GDM1 (cell line): ENCODE measurements at regions not wholly inside any gene's neighbourhood (a gene's known extent, or its start where the extent isn't known, plus 50 kb on each side); places are given as distances from the start of the nearest gene placed in this dataset.
"Not testable (repeated sequence)": the region's sequence is repeated elsewhere in the genome, so short reads cannot be mapped to it uniquely, and the experiment has no call there.

Experiments used
- DNase-seq: peaks from one replicate; lab custom pipeline; 2025; lab: John Stamatoyannopoulos, UW

DNA sequence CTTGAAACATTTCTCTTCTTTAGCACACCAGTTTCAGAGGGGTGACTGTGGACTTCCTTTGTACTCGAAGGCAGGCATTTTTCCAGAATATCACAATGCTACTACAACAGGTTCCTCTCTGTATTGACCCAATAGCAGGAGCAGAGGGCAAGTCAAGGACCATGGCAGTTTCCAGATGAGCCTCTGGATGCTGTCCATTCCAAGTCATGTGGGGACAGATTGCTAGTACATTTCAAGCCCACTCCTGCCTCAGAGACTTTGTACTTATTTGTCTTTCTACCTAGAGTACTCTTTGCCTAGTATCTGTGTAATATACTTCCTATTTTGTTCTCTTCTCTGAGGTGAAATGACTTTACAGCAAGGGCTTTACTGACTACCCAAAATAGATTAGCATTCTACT, 373.9 kb downstream of the PIK3C3 start:
- no peak for DNase-seq

DNA sequence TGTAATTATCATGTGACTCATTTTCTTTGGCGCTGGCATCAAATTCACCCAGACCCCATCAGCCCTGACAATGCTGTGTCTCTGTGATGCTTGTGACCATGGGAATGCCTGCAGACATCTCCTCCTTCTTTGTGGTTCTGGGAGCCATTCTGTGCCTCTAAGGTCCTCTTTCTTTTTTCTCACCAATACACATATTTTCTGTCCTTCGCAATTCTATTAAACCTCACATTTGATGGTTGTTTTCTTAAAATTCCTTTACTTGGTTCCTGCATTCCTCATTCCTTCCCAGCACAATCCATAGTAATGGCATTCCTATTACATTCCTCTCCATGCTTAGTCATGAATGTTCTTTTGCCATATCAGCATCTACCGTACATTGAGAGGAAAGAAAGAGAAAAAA, 375.3 kb downstream of the PIK3C3 start:
- no peak for DNase-seq

DNA sequence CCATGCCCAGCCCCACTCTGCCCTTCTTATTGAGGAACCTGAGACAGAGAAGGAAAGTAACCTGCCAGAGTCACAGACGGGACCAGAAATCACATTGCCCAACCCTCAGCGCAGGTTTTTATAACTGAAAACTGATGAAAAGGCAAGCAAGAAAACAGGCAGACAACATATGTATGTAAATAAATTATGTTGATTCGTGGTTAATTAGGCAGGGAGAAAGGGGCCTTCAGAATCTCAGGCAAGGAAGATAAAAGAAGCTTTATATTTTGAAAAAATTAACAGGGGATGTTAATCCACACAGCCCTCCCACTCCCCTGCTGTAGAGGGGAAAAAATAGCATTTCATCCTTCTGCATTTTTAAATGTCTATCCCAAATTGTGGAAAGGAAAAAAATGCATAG, 378.5 kb downstream of the PIK3C3 start:
- no peak for DNase-seq

DNA sequence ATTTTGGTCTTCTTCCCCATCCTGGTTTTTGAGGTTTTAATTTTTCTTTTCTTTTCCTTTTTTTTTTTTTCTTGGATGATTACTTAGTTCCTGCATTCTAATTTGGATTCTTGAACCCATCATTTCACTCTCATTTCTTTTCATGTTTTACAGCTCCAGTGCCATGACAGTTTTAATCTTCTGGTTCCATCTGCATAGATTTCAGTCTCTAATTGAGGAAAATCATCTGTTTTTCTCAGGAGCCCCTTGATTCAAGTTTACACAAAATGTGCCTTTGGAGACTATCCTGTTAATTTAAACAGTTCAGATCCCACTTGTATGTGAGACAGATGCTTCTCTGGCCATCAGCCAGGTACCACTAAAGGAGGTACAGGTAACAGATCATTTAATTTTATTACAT, 379.9 kb downstream of the PIK3C3 start:
- DNase-seq: no peak

DNA sequence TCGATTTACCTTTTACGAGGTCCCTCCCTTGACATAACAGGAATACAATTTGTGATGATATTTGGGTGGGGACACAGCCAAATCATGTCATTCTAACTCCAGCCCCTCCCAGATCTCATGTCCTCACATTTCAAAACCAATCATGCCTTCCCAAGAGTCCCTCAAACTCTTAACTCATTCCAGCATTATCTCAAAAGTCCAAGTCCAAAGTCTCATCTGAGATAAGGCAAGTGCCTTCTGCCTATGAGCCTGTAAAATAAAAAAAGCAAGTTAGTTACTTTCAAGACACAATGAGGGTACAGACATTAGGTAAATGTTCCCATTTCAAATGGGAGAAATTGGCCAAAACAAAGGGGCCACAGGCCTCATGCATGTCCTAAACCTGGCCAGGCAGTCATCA, 381.1 kb downstream of the PIK3C3 start:
- DNase-seq: no peak

DNA sequence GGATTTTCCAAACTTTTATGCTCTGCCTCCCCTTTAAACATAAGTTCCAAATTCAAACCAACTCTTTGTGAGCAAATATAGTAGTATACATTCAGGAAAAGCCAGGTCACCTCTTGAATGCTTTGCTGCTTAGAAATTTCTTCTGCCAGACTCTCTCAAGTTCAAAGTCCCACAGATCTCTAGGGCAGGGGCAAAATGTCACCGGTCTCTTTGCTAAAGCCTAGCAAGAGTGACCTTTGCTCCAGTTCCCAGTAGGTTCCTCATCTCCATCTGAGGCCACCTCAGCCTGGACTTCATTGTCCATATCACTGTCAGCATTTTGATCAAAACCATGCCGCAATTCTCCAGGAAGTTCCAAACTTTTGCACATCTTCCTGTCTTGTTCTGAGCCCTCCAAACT, 382.3 kb downstream of the PIK3C3 start:
- DNase-seq: not testable (repeated sequence)

DNA sequence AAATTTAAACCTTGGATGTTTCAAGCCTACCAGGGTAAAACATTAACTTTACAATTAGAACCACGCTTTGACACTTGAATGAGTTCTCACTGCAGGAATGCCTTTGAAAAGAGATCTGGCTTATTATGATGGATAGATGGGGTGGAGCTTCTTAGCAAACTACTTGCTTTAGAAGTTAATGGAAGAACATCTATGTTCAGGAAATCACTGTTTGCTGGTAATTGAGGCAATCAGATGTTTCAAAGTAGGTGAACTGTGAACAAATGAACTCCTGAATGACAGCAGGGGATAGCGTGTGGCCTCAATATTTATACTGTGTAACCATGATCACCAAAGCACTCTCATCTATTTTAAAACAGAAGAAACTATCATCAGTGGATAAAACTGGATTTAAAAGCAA, 383.6 kb downstream of the PIK3C3 start:
- no peak for DNase-seq

DNA sequence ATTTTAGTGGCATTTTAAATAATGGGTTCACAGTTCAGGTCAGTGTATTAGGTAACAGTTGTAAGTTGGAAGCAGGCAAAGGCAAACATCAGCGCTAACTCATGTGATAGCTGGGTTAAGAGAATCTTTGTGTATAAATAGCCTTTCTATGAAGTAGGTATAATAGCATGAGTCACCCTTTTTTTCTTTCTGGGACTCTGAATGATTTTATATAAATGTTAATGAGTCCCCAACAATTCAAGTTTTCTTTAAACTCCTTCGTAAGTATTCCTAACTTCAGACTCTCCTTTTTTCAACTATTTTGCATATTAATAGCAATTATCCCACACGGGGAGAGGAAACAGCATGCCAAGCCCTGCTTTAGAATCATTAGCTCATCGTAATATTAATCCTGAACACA, 384.3 kb downstream of the PIK3C3 start:
- DNase-seq: no peak

DNA sequence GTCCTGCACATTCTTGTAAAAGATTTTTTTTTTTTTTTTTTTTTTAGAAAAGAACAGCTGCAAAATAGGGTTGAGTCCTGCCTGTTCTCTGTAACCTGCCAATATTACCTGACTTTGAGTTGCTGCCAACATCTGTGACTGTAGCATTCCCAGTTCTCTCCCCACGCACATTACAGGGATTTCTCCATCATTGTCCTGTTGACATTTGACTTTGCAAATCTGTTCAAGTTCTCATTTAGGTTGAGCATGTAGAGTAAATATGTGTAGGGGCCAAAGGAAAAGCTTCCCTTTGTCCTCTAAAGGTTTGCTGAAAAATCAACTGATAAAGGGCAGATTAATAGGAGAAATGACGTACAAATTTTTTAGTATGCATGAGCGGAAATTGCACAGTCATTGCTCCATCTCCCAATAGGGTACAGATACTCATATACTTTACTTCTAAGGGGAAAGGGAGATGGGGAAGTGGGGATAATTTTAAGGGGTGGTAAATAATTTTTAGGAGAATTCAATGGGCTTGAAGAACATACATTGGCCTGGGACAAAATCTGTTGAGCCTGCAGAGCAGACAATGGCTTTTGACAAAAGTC, 385.5 kb downstream of the PIK3C3 start:
- no peak for DNase-seq

DNA sequence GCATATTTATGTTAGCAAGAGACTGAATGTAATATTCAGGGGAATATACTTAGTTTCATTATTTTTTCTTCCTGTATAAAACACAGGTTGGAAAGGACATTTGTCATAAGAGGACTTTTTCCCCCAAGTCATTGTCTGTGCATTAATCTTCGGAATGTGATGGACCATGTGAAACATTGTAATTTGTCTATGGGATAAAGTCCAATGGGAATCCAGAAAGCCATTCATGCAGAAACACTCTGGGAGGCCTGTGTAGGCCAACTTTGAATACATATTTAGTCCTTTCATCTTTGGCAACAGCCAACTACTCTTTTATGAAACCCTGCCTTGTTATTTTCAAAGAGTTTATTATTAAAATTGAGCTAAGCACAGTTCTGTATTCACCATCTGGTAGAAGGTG, 386.4 kb downstream of the PIK3C3 start:
- DNase-seq: no peak

DNA sequence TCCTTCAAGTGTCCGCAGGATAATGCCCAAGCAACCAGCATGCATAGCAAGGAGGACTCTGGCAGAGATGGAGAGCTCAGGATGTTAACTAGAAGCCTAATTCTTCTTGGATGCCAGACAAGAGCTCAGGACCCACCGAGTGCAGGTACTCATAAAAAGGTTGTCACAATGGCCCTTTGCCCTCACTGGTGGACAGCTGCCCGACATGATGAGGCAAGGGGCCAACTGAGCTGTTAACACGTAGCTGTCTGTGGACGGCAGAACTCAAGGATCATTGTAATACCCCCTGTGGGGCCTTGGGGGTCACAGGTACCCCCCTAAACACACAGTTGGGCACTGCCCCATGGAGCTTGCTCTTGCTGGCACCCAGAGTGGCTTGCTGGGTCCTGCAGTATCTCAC, 393.7 kb downstream of the PIK3C3 start:
- DNase-seq: no peak

DNA sequence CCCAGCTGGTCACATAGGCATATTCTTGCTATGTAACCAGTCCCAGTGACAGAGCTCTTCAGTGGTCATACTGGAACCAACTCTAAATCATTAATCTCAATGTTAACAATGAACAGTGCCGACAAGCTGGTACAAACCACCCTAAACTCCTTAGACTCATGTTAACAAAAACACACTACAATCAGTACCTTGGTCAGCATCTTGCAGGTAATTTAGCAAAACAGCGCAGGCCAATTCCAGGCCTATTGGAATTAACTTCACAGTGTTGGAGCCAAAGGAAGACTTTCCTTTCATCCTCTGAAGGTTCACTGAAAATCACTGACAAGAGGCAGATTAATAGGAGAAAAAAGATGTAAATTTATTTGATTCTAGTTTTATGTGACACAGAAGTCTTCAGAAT, 396.4 kb downstream of the PIK3C3 start:
- no peak for DNase-seq

DNA sequence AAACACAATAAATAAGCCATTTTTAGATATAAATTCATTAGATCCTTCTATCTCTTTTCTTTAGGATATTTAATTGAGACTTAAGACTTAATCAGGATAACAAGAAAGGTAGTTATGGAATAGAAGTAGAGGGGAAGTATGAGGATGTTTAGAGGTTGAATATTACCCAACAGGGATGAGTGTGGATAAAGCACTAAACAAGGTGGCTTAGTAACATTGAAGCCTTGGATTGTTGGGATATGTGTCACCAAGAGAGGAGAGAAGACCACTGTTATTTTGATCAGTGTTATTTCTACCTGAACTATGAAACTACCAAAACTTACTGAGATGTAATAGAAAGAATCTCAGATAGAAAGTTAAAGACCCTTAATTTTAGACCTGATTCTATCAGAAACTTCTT, 405.7 kb downstream of the PIK3C3 start:
- DNase-seq: no peak

DNA sequence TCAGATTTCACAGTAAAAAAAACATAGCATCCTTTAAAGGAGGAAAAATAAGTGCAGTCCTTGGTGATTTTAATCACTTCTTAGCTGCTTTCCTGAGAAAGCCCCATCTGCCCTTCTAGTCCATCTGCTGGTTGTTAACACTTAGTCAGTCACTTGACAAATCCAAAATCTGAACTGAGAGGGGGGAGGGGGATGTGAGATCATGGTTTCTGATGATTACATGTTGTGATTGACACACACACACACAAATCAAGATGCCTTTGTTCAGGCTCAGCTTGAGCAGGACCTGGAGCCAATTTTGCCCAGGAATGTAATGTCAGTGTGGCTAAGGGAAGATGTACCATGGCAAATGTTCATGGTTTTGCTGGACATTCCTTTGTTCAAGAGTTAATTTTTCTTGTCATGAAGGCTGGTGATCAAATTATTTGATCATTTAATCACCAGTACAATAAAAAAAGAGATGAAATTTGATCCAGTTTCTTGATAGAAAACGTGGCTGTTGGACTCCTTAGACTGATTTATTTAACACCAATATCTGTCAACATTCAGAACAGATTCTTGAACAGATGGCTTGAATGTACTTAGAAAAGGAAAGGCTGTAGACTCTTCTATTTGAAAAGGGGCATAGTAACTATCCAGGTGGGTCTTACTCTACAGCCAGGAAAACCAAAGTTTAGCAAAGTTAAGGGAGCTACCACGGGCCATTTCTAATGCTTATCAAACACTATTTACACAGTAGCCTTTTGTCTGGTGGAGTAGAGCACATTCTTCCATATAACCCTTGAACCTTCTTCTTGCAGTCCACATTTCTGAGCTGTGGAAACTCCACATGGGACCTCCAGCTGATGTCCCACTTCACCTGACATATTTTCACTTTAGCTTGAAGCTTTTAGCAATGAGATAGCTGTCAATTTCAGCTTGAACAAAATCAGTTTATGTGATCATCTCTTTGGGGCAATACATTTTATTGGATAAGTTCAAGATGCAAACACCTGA, 408.7 kb downstream of the PIK3C3 start:
- no peak for DNase-seq

DNA sequence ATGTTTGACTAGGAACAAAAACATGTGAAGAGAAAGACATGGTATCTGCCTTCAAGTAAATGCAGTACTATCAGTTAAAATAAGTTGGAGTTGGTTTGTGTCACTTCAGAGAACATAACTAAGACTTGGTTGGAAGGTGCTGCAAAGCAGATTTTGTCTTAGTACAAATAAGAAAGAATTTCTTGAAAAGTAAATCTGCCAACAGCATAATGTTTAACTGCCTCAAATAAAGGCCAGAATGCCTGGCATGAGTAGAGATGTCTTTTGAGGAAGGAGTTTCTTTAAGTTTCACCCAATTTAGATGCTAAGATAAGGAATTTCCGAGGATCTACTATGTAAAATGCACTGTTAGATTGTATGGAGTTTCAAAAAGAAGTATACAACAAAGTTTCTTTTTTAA, 409.7 kb downstream of the PIK3C3 start:
- no peak for DNase-seq

DNA sequence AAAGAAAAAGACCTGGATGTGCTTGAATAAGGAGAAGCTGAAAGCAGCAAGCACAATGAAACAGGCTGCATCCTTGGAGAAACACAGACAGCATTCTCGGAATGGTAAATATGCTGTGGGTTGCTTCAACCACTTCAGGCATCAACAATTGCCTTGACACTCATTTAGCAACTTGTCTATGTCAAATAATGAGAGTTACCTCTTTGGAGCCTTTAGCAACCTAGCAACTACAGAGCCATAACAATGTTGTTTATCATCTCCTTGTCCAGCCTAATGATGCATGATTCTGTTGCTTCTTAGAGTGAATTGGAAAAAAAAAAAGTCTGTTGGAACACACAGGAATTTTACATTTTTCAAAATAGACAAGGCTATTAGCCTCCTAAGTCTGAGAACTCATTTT, 410.6 kb downstream of the PIK3C3 start:
- DNase-seq: no peak

DNA sequence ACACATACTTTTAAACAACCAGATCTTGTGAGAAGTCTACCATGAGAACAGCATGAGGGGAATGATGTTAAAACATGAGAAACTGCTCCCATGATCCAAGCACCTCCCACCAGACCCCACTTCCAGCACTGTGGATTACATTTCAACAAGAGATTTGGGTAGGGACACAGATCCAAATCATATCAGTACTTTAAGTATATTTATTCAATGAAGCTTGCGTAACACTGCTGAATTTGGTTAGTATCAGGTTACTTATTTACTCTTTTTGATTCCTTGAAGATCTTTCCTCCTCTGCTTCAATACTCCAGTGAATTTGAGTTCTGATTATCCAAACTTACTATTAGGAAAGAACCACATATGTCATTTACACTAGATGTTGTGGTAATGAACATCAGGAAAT, 418.6 kb downstream of the PIK3C3 start:
- DNase-seq: no peak

DNA sequence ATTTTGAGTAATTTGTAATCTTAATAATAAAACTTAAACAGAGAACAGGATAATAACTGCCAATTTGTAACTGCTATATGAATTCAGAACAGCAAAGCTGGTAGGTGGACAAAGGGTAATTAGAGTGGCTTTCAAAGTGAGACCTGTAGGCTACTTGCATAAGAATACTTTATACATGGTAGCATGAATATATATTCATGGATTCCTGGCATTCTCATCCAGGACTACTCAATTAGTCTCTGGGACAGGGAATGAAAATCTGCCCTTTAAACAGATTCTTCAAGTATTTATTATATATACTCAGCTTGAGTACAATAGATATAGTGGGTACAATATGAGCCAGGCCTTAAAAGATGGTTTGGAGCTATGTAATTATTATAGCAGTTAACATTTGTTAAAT, 419.9 kb downstream of the PIK3C3 start:
- DNase-seq: no peak

DNA sequence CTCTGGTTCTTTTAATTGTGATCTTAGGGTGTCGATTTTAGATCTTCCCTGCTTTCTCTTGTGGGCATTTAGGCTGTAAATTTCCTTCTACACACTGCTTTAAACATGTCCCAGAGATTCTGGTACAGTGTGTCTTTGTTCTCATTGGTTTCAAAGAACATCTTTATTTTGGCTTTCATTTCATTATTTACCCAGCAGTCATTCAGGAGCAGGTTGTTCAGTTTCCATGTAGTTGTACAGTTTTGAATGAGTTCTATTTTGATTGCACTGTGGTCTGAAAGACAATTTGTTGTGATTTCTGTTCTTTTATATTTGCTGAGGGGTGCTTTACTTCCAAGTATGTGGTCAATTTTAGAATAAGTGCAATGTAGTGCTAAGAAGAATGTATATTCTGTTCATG, 423.8 kb downstream of the PIK3C3 start:
- not testable (repeated sequence) for DNase-seq

DNA sequence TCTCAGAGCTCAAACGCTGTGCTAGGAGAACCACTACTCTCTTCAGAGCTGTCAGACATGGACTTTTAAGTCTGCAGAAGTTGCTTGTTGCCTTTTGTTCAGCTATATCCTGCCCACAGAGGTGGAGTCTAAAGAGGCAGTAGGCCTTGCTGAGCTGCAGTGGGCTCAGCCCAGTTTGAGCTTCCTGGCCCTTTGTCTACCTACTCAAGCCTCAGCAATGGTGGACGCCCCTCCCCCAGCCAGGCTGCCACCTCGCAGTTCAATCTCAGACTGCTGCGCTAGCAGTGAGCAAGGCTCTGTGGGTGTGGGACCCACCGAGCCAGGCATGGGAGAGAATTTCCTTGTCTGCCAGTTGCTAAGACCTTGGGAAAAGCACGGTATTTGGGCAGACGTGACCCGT, 426.2 kb downstream of the PIK3C3 start:
- not testable (repeated sequence) for DNase-seq

DNA sequence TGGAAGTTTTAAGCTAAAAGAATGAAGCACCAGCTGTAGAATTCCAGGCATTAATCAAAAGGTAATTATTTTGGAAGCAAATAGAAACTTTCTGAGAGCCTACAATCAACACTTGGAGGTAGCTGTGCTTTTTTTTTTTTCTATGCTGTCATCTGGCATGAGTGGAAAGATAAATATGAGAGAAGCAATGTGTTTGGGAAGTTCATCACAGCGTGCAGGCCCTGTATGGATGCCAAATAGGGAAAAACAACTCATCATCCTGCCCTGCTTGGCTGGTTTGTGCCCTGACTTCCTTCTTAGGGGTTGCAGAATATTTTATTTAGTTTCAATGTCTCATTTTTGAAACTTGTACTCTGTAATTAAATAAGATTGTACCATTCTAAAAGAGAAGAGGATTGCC, 437.4 kb downstream of the PIK3C3 start:
- DNase-seq: no peak

DNA sequence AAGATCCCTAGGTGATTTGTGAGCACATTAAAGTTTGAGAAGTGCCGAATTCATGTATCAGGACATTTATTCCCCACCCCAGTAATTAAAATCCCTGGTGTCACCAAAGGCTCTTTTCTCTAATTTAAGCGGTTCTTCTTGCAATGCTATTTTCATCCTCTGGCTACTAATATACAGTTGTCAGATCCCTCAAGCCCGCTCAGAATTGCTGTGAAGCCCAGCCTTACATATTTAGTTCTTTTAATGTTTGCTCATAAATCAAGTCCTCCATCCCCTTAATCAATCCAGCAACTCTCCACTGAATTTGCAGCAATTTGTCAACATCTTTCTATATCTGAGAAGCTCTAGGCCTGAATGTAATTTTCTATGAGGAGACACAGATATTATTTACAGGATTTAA, 437.9 kb downstream of the PIK3C3 start:
- DNase-seq: no peak

DNA sequence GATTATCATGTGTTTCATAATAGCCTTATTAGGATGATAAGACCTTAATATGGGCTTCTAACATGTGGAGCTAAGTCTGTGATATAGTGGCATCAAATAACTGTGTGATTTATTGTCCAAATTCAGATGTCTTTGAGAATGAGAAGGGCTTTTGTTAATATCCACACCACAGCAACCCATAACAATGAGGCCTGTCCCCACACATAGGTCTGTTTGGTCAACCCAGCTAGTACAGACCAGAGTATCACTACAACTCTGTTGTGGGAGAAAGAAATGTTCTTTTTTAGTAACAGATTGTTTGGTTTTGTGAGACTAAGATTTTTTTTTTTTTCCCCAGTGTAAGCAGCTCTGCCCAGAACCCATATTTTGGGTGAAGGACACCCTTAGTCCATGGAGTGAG, 439.2 kb downstream of the PIK3C3 start:
- DNase-seq: no peak
